ENCODE measurements at regions not wholly inside any gene's neighbourhood (a gene's known extent, or its start where the extent isn't known, plus 50 kb on each side); places are given as distances from the start of the nearest gene placed in this dataset.

- no peak for TF ChIP-seq CTCF (tag by site-specific recombination; IDR thresholded peaks at IDR 0.05)
- TF ChIP-seq YY1 (tag by site-specific recombination; IDR thresholded peaks at IDR 0.05) = no peak
- TF ChIP-seq FEZF1 (tag by site-specific recombination; IDR thresholded peaks at IDR 0.05) = no peak
- TF ChIP-seq ZNF510 (tag by site-specific recombination; IDR thresholded peaks at IDR 0.05; ENCODE audit: insufficient replicate concordance) = no peak
- no peak for TF ChIP-seq GLI4 (tag by site-specific recombination; IDR thresholded peaks at IDR 0.05)
- TF ChIP-seq ZNF658 (tag by site-specific recombination; IDR thresholded peaks at IDR 0.05) = no peak
- TF ChIP-seq TCF7L2 (IDR thresholded peaks at IDR 0.05; ENCODE audit: borderline replicate concordance, low read depth, low read length) = no peak
- TF ChIP-seq ZBTB44 (tag by site-specific recombination; IDR thresholded peaks at IDR 0.05) = no peak
- TF ChIP-seq HOXD13 (CRISPR knock-in tag; IDR thresholded peaks at IDR 0.05; ENCODE audit: borderline replicate concordance) = no peak
- TF ChIP-seq ZNF423 (tag by site-specific recombination; IDR thresholded peaks at IDR 0.05) = no peak
Measured at GRCh38 chr4:189374176-189374575, 566.5 kb upstream of the FRG1 start.
